ENCODE measurements at regions not wholly inside any gene's neighbourhood (a gene's known extent, or its start where the extent isn't known, plus 50 kb on each side); places are given as distances from the start of the nearest gene placed in this dataset.

- no peak for DNase-seq
These were observed 264.5 kb downstream of the GPD2 start for GRCh38 chr2:156700681-156701080.

- DNase-seq: no peak
These were observed 266.4 kb downstream of the GPD2 start for GRCh38 chr2:156702541-156702940.

GRCh38 chr2:156703642-156704041 is 267.5 kb downstream of the GPD2 start:
- DNase-seq: no peak

- DNase-seq: no peak
These were observed 268.0 kb downstream of the GPD2 start for GRCh38 chr2:156704132-156704531.

GRCh38 chr2:156704617-156705016 is 268.4 kb downstream of the GPD2 start:
- no peak for DNase-seq

GRCh38 chr2:156706576-156706975 is 270.4 kb downstream of the GPD2 start:
- DNase-seq: no peak

- DNase-seq: no peak
These were observed 271.9 kb downstream of the GPD2 start for GRCh38 chr2:156708051-156708450.

GRCh38 chr2:156709091-156709490 is 272.9 kb downstream of the GPD2 start:
- no peak for DNase-seq

GRCh38 chr2:156719036-156719435 is 282.9 kb downstream of the GPD2 start:
- DNase-seq: no peak

- no peak for DNase-seq
These were observed 291.7 kb downstream of the GPD2 start for GRCh38 chr2:156727867-156728266.

- no peak for DNase-seq
These were observed 292.1 kb downstream of the GPD2 start for GRCh38 chr2:156728328-156728727.

GRCh38 chr2:156731506-156731905 is 295.3 kb downstream of the GPD2 start:
- DNase-seq: no peak

GRCh38 chr2:156736950-156737349 is 300.8 kb downstream of the GPD2 start:
- DNase-seq: no peak

- DNase-seq: no peak
These were observed 303.1 kb downstream of the GPD2 start for GRCh38 chr2:156739301-156739700.

- no peak for DNase-seq
These were observed 309.4 kb downstream of the GPD2 start for GRCh38 chr2:156745619-156746018.

GRCh38 chr2:156748221-156748620 is 312.0 kb downstream of the GPD2 start:
- no peak for DNase-seq

GRCh38 chr2:156752042-156752441 is 315.9 kb downstream of the GPD2 start:
- DNase-seq: no peak

GRCh38 chr2:156753766-156754165 is 317.6 kb downstream of the GPD2 start:
- no peak for DNase-seq

- DNase-seq: no peak
These were observed 320.3 kb downstream of the GPD2 start for GRCh38 chr2:156756516-156756915.

- DNase-seq: no peak
These were observed 327.0 kb downstream of the GPD2 start for GRCh38 chr2:156763174-156763573.

GRCh38 chr2:156765043-156765442 is 328.9 kb downstream of the GPD2 start:
- no peak for DNase-seq

- no peak for DNase-seq
These were observed 329.3 kb downstream of the GPD2 start for GRCh38 chr2:156765450-156765849.

- DNase-seq: no peak
These were observed 333.6 kb downstream of the GPD2 start for GRCh38 chr2:156769802-156770201.

- no peak for DNase-seq
These were observed 342.7 kb downstream of the GPD2 start for GRCh38 chr2:156778916-156779315.

GRCh38 chr2:156779416-156780120 is 343.4 kb downstream of the GPD2 start:
- no peak for DNase-seq
